ENCODE measurements at regions not wholly inside any gene's neighbourhood (a gene's known extent, or its start where the extent isn't known, plus 50 kb on each side); places are given as distances from the start of the nearest gene placed in this dataset.

DNA sequence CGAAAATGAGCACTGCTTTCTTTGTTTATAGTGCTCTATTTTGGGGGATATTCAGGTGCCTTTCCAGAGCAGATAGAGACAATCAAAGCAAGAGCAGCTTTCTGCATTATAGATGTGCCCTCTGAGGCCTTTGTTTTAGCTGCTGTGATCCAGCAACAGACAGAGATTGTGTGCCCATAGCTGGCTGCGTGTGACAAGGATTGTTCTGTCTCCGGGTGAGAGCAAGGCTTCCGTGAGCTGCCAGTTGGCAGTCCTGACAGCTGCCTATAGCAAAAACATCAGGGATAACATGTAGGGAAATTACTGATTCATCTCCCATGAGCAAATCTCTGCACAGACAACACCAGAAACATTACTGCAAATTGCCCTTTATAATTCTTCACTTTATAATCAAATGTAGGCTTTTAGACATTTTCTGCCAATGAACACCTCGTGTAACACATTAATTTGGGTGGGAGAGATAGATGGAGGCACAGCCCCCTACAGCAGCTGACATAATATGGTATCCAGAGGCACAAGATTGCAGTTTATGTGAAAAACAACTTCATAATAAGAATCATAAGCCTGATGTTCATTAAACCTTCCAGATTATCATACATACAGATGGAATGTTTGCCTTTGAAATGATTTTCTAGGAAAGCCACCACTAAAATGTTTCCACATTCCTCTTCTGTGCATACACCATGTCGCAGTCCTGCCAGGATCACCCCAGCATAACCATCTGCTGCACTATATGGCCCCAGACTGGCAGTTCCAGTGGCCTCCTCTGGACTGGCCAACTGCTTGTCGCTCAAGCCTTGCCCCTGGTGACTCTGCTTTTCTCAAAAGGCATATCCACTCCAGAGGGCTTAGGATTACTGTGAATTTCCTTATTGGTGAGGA lies 131.2 kb downstream of the TRIB2 start:
- Histone ChIP-seq H2BK12ac (ENCODE audit: low read depth, low read length) (no peak overlapping the region), H3K79me2 (ENCODE audit: control insufficient read depth in 1 of 2, insufficient read depth in 2 of 2, low read length in 2 of 2) (no peaks in the 10 kb centered on the region), H3K27me3 (replicated peaks in 1 of 4; ENCODE audit: control insufficient read depth in 3 of 4, extremely low read depth in 1 of 4, insufficient read depth in 3 of 4, low read length in 3 of 4) (no peaks in the 10 kb centered on the region), H3K4ac (replicated peaks; ENCODE audit: insufficient read length, low read depth, low read length) (no peak overlapping the region), H3K4me3 (ENCODE audit: extremely low read depth in 1 of 4, insufficient read depth in 2 of 4, low read depth in 3 of 4, low read length in 4 of 4) (no peak overlapping the region), H4K5ac (ENCODE audit: insufficient read length, low read depth, low read length) (no peak overlapping the region), H3K18ac (ENCODE audit: extremely low read depth, low read length) (no peak overlapping the region), H2BK20ac (ENCODE audit: low read length) (no peak overlapping the region), H3K4me1 (replicated peaks in 1 of 4; ENCODE audit: control insufficient read depth in 3 of 4, insufficient read depth in 4 of 4, low read length in 3 of 4) (no peaks in the 10 kb centered on the region), H3K79me1 (ENCODE audit: low read depth, low read length) (no peaks in the 10 kb centered on the region), H2AFZ (ENCODE audit: low read length) (no peak overlapping the region), H3K23ac (ENCODE audit: insufficient read length) (no peak overlapping the region), H2BK15ac (ENCODE audit: low read length) (no peak overlapping the region), H2BK120ac (replicated peaks; ENCODE audit: low read depth, low read length) (no peak overlapping the region), H3K9me3 (ENCODE audit: insufficient read depth in 2 of 2, low read depth in 1 of 2, low read length in 1 of 2) (no peaks in the 10 kb centered on the region), H3K14ac (ENCODE audit: insufficient read length) (no peak overlapping the region), H2AK5ac (ENCODE audit: low read depth, low read length) (no peak overlapping the region), H3K23me2 (ENCODE audit: low read depth, low read length) (no peaks in the 10 kb centered on the region), H4K91ac (replicated peaks; ENCODE audit: insufficient read length, low read length) (no peak overlapping the region), H2BK5ac (ENCODE audit: low read depth, low read length) (no peak overlapping the region), H4K8ac (ENCODE audit: extremely low read depth, insufficient read depth, low read length) (no peak overlapping the region), H3K56ac (replicated peaks; ENCODE audit: insufficient read length, low read depth, low read length) (no peak overlapping the region), H3K27ac (ENCODE audit: low read depth, low read length) (no peak overlapping the region), H3K9ac (replicated peaks in 1 of 4; ENCODE audit: extremely low read depth in 1 of 4, low read depth in 3 of 4, low read length in 3 of 4) (no peak overlapping the region), H4K20me1 (replicated peaks in 1 of 2; ENCODE audit: control insufficient read depth in 1 of 2, insufficient read depth in 2 of 2, low read length in 2 of 2) (no peaks in the 10 kb centered on the region), H3K36me3 (ENCODE audit: control insufficient read depth in 2 of 4, insufficient read depth in 4 of 4, low read length in 3 of 4) (no peaks in the 10 kb centered on the region), H3K4me2 (ENCODE audit: insufficient read depth in 1 of 2, low read depth in 2 of 2, low read length in 2 of 2) (no peak overlapping the region)
- TF ChIP-seq SIRT6 (IDR thresholded peaks at IDR 0.05; ENCODE audit: low read length) (no peak), POLR2AphosphoS5 (IDR thresholded peaks at IDR 0.05; ENCODE audit: low read depth, low read length) (no peak)
- DNase-seq (ENCODE audit: low read depth in 1 of 2, low spot score in 2 of 2) (no peak), FAIRE-seq (no peak)
- ChIA-PET POLR2A (ENCODE audit: partially characterized antibody) (interaction anchor here (0.6 kb wide), 1 partner anchor 30 kb away, joined by 3 read pairs; no protein-coding TSS in a partner anchor), CTCF (ENCODE audit: partially characterized antibody) (interaction anchor here (0.8 kb wide), 1 partner anchor 20 kb away, joined by 3 read pairs; no protein-coding TSS in a partner anchor)
- WGBS, 2 experiments (ENCODE audit: extremely low coverage in 1 of 2, insufficient coverage in 1 of 2, insufficient read length in 1 of 2, insufficient replicate concordance in 2 of 2, low coverage in 1 of 2, low lambda C conversion rate in 2 of 2, missing lambda C conversion rate in 1 of 2), result 90% methylated on average over 7 of the region's 7 CpGs; no CpG with 5 or more reads in 1 of the 2 experiments

Measured in H1 (cell line).